ENCODE measurements at regions not wholly inside any gene's neighbourhood (a gene's known extent, or its start where the extent isn't known, plus 50 kb on each side); places are given as distances from the start of the nearest gene placed in this dataset.

GRCh38 chr5:167790045-167790444 is 501.4 kb upstream of the WWC1 start:
- no peak for TF ChIP-seq CTCF (conservative IDR thresholded peaks at IDR 0.05; ENCODE audit: low read length)
- TF ChIP-seq EZH2phosphoT487 (IDR thresholded peaks at IDR 0.05; ENCODE audit: borderline replicate concordance, low read depth, low read length), result no peak
